GM23248 (cell line): ENCODE measurements at regions not wholly inside any gene's neighbourhood (a gene's known extent, or its start where the extent isn't known, plus 50 kb on each side); places are given as distances from the start of the nearest gene placed in this dataset.

Experiments
- DNase-seq: peaks from one replicate; pipeline ENCODE4 v3.0.0-alpha.2; 2015
- H2AFZ ChIP-seq: fragments of 200-600 bp; sonication (generic); 2 replicates; pipeline ENCODE4 v1.6.1; 2016; ENCODE audit warnings: antibody characterized with exemption
- H3F3A ChIP-seq: fragments of 200-600 bp; sonication (generic); 2 replicates; pipeline ENCODE4 v1.6.1; 2016; ENCODE audit warnings: mild to moderate bottlenecking, antibody characterized with exemption, mixed run types; ENCODE audit not compliant: insufficient read depth
- H3K27ac ChIP-seq: fragments of 200-600 bp; sonication (generic); 2 replicates; pipeline ENCODE4 v1.5.1; 2016; ENCODE audit warnings: mild to moderate bottlenecking
- H3K27me3 ChIP-seq: fragments of 200-600 bp; sonication (generic); replicated peaks from 2 replicates; pipeline ENCODE4 v1.6.1; 2016; ENCODE audit warnings: mild to moderate bottlenecking; ENCODE audit not compliant: insufficient read depth
- H3K36me3 ChIP-seq: fragments of 200-600 bp; sonication (generic); 2 replicates; pipeline ENCODE4 v1.6.1; 2016; ENCODE audit warnings: low read depth, mild to moderate bottlenecking
- H3K4me1 ChIP-seq: fragments of 200-600 bp; sonication (generic); 2 replicates; pipeline ENCODE4 v1.6.1; 2016; ENCODE audit warnings: mild to moderate bottlenecking; ENCODE audit not compliant: insufficient read depth
- H3K4me2 ChIP-seq: fragments of 200-600 bp; sonication (generic); one replicate; pipeline ENCODE4 v1.6.1; 2016; ENCODE audit warnings: mild to moderate bottlenecking; ENCODE audit not compliant: unreplicated experiment
- H3K4me3 ChIP-seq: fragments of 200-600 bp; sonication (generic); 2 replicates; pipeline ENCODE4 v1.5.1; 2016; ENCODE audit warnings: mild to moderate bottlenecking
- H3K79me2 ChIP-seq: fragments of 200-600 bp; sonication (generic); 2 replicates; pipeline ENCODE4 v1.6.1; 2016; ENCODE audit warnings: mild to moderate bottlenecking; ENCODE audit not compliant: insufficient read depth
- H3K9ac ChIP-seq: fragments of 200-600 bp; sonication (generic); 2 replicates; pipeline ENCODE4 v1.6.1; 2016; ENCODE audit warnings: mild to moderate bottlenecking
- H3K9me2 ChIP-seq: fragments of 200-600 bp; sonication (generic); 2 replicates; pipeline ENCODE4 v1.6.1; 2016; ENCODE audit warnings: mixed run types, mild to moderate bottlenecking, moderate library complexity; ENCODE audit not compliant: insufficient read depth
- H3K9me3 ChIP-seq: fragments of 200-600 bp; sonication (generic); one replicate; pipeline ENCODE4 v1.6.1; 2017; ENCODE audit warnings: low read depth
- H4K20me1 ChIP-seq: fragments of 200-600 bp; sonication (generic); 2 replicates; pipeline ENCODE4 v1.6.0; 2016; ENCODE audit not compliant: insufficient read depth
- EZH2 ChIP-seq: fragments of 200-600 bp; sonication (generic); IDR thresholded peaks from 2 replicates; pipeline ENCODE4 v1.6.1; 2018; ENCODE audit warnings: antibody characterized with exemption, mild to moderate bottlenecking; ENCODE audit not compliant: insufficient read depth, poor library complexity, severe bottlenecking
- EZH2phosphoT487 ChIP-seq: fragments of 200-600 bp; sonication (generic); IDR thresholded peaks from 2 replicates; pipeline ENCODE4 v1.6.1; 2018; ENCODE audit warnings: antibody characterized with exemption, moderate library complexity, mild to moderate bottlenecking, low read depth; ENCODE audit not compliant: insufficient read depth
- WGBS, 2 experiments: methylation state at CpG; one replicate each; pipeline ENCODE4 v1.1.6; 2015 to 2017; ENCODE audit warnings: low lambda C conversion rate in 2 of 2, low coverage in 1 of 2; ENCODE audit errors: missing lambda C conversion rate in 2 of 2; 5-methylcytosine and 5-hydroxymethylcytosine counted together
- in situ Hi-C: fragments of 300-500 bp; cut with MboI; formaldehyde crosslinking; loops from 2 replicates; pipeline ENCODE4 v1.15.0; 2020

GRCh38 chr2:236956031-236956618 is 129.6 kb upstream of the COPS8 start:
- in situ Hi-C loops = no loop called here
- no peak overlapping the region for H3K27ac ChIP-seq
- DNase-seq = no peak

DNA sequence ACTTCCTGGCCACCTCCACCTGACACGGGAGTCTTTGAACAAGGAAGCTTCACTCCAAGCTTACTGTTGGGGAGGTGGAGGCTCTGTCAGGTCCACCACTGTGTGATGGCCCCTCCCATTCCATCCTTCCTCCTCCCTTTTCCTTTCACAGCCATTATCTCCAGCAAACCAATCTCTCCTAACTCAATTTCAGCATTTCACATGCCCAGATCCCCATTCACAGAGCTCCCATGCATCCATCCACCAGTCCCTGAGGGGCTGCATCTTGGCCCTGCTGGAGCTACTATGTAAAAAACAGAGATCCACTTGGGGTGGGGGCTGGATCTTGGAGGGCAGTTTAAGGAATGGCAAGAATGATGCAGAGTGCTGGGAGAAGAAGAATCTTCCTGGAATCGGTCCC is 129.0 kb upstream of the COPS8 start:
- H3K27me3 ChIP-seq = peaks cover 5% of the 10 kb centered on the region; the same call in 1 of the 2 replicates
- in situ Hi-C loops = no loop called here
- H3K9me3 ChIP-seq = no peaks in the 10 kb centered on the region
- no peak overlapping the region for H2AFZ ChIP-seq
- H3K36me3 ChIP-seq = no peaks in the 10 kb centered on the region
- no peaks in the 10 kb centered on the region for H3K9me2 ChIP-seq
- no peaks in the 10 kb centered on the region for H3F3A ChIP-seq
- no peak overlapping the region for H3K4me2 ChIP-seq
- WGBS, 2 experiments = 47 to 57% methylated on average over 2 of the region's 2 CpGs
- no peak overlapping the region for H3K9ac ChIP-seq
- H3K79me2 ChIP-seq = no peaks in the 10 kb centered on the region
- H3K27ac ChIP-seq = no peak overlapping the region
- TF ChIP-seq EZH2phosphoT487 = no peak
- no peak for TF ChIP-seq EZH2
- H3K4me1 ChIP-seq = no peaks in the 10 kb centered on the region
- no peak for DNase-seq
- no peaks in the 10 kb centered on the region for H4K20me1 ChIP-seq
- no peak overlapping the region for H3K4me3 ChIP-seq

More at GRCh38 chr2:236956031-236956618, 129.6 kb upstream of the COPS8 start:
- Histone ChIP-seq H3F3A (no peaks in the 10 kb centered on the region), H3K79me2 (no peaks in the 10 kb centered on the region), H3K36me3 (no peaks in the 10 kb centered on the region), H3K27me3 (peaks cover 5% of the 10 kb centered on the region; the same call in 1 of the 2 replicates), H3K9me3 (no peaks in the 10 kb centered on the region), H4K20me1 (no peaks in the 10 kb centered on the region), H3K4me1 (no peaks in the 10 kb centered on the region), H3K9me2 (no peaks in the 10 kb centered on the region), H3K4me2 (no peak overlapping the region), H3K4me3 (no peak overlapping the region), H3K9ac (no peak overlapping the region), H2AFZ (no peak overlapping the region)
- WGBS, 2 experiments = 69 to 71% methylated on average over 7 of the region's 7 CpGs
- TF ChIP-seq EZH2phosphoT487 (no peak), EZH2 (no peak)

GRCh38 chr2:236959036-236959435 is 126.7 kb upstream of the COPS8 start:
- Histone ChIP-seq H3K27me3 (peaks cover 5% of the 10 kb centered on the region; the same call in 1 of the 2 replicates), H4K20me1 (no peaks in the 10 kb centered on the region), H3K9ac (no peak overlapping the region), H3K4me1 (no peaks in the 10 kb centered on the region), H3F3A (no peaks in the 10 kb centered on the region), H3K4me2 (no peak overlapping the region), H3K4me3 (no peak overlapping the region), H3K36me3 (no peaks in the 10 kb centered on the region), H2AFZ (no peak overlapping the region), H3K27ac (no peak overlapping the region), H3K9me3 (no peaks in the 10 kb centered on the region), H3K79me2 (no peaks in the 10 kb centered on the region), H3K9me2 (no peaks in the 10 kb centered on the region)
- WGBS, 2 experiments = 91 to 93% methylated on average over 5 of the region's 5 CpGs
- TF ChIP-seq EZH2phosphoT487 (no peak), EZH2 (no peak)
- no peak for DNase-seq
- in situ Hi-C loops = no loop called here

- no peak overlapping the region for H3K4me3 ChIP-seq
- H3K9me3 ChIP-seq = no peaks in the 10 kb centered on the region
- WGBS, 2 experiments = 17 to 25% methylated on average over 9 of the region's 9 CpGs
- peaks cover 5% of the 10 kb centered on the region; the same call in 1 of the 2 replicates for H3K27me3 ChIP-seq
- H3K27ac ChIP-seq = no peak overlapping the region
- in situ Hi-C loops = no loop called here
- no peaks in the 10 kb centered on the region for H3K4me1 ChIP-seq
- no peaks in the 10 kb centered on the region for H4K20me1 ChIP-seq
- no peak overlapping the region for H3K4me2 ChIP-seq
- H3K9ac ChIP-seq = no peak overlapping the region
- no peak for TF ChIP-seq EZH2
- no peak for TF ChIP-seq EZH2phosphoT487
- H3K9me2 ChIP-seq = no peaks in the 10 kb centered on the region
- DNase-seq = peak; percentile 43
- H2AFZ ChIP-seq = no peak overlapping the region
- H3K36me3 ChIP-seq = no peaks in the 10 kb centered on the region
- no peaks in the 10 kb centered on the region for H3K79me2 ChIP-seq
- H3F3A ChIP-seq = no peaks in the 10 kb centered on the region
Observed at GRCh38 chr2:236959876-236960275, 125.8 kb upstream of the COPS8 start.

GRCh38 chr2:236960531-236960930 is 125.2 kb upstream of the COPS8 start:
- TF ChIP-seq EZH2 = no peak
- no peak for TF ChIP-seq EZH2phosphoT487
- in situ Hi-C loops = no loop called here
- WGBS, 2 experiments = 88 to 90% methylated on average over 14 of the region's 14 CpGs
- no peak overlapping the region for H3K4me2 ChIP-seq
- H3K4me1 ChIP-seq = no peaks in the 10 kb centered on the region
- H4K20me1 ChIP-seq = no peaks in the 10 kb centered on the region
- no peaks in the 10 kb centered on the region for H3F3A ChIP-seq
- H3K27me3 ChIP-seq = peaks cover 5% of the 10 kb centered on the region; the same call in 1 of the 2 replicates
- no peak overlapping the region for H2AFZ ChIP-seq
- H3K9me2 ChIP-seq = no peaks in the 10 kb centered on the region
- H3K4me3 ChIP-seq = no peak overlapping the region
- H3K9me3 ChIP-seq = no peaks in the 10 kb centered on the region
- H3K36me3 ChIP-seq = no peaks in the 10 kb centered on the region
- no peak overlapping the region for H3K9ac ChIP-seq
- H3K79me2 ChIP-seq = no peaks in the 10 kb centered on the region
- H3K27ac ChIP-seq = no peak overlapping the region
- no peak for DNase-seq
